ENCODE measurements at regions not wholly inside any gene's neighbourhood (a gene's known extent, or its start where the extent isn't known, plus 50 kb on each side); places are given as distances from the start of the nearest gene placed in this dataset.
"Not testable (repeated sequence)": the region's sequence is repeated elsewhere in the genome, so short reads cannot be mapped to it uniquely, and the experiment has no call there.

DNA sequence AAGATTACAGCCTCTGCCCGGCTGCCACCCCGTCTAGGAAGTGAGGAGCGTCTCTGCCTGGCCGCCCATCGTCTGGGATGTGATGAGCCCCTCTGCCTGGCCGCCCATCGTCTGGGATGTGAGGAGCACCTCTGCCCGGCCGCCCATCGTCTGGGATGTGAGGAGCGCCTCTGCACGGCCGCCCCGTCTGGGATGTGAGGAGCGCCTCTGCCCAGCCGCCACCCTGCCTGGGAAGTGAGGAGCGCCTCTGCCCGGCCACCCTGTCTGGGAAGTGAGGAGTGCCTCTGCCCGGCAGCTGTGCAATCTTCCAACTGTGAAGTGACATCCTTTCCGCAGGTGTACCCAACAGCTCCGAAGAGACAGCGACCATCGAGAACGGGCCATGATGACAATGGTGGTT, 75.6 kb upstream of the MNS1 start:
- TF ChIP-seq, protein P1, sequence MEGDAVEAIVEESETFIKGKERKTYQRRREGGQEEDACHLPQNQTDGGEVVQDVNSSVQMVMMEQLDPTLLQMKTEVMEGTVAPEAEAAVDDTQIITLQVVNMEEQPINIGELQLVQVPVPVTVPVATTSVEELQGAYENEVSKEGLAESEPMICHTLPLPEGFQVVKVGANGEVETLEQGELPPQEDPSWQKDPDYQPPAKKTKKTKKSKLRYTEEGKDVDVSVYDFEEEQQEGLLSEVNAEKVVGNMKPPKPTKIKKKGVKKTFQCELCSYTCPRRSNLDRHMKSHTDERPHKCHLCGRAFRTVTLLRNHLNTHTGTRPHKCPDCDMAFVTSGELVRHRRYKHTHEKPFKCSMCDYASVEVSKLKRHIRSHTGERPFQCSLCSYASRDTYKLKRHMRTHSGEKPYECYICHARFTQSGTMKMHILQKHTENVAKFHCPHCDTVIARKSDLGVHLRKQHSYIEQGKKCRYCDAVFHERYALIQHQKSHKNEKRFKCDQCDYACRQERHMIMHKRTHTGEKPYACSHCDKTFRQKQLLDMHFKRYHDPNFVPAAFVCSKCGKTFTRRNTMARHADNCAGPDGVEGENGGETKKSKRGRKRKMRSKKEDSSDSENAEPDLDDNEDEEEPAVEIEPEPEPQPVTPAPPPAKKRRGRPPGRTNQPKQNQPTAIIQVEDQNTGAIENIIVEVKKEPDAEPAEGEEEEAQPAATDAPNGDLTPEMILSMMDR (IDR thresholded peaks at IDR 0.05; ENCODE audit: low read depth, low read length, poor library complexity, severe bottlenecking): not testable (repeated sequence)
- TF ChIP-seq EZH2phosphoT487 (IDR thresholded peaks at IDR 0.05; ENCODE audit: borderline replicate concordance, low read length): not testable (repeated sequence)

All from DOHH2 (cell line).